DMS 273 (cell line): ENCODE measurements at regions not wholly inside any gene's neighbourhood (a gene's known extent, or its start where the extent isn't known, plus 50 kb on each side); places are given as distances from the start of the nearest gene placed in this dataset.
"Not testable (repeated sequence)": the region's sequence is repeated elsewhere in the genome, so short reads cannot be mapped to it uniquely, and the experiment has no call there.

Source experiments
- DNase-seq: peaks from one replicate; lab custom pipeline; 2025; ENCODE audit not compliant: unreplicated experiment; lab: John Stamatoyannopoulos, UW

DNA sequence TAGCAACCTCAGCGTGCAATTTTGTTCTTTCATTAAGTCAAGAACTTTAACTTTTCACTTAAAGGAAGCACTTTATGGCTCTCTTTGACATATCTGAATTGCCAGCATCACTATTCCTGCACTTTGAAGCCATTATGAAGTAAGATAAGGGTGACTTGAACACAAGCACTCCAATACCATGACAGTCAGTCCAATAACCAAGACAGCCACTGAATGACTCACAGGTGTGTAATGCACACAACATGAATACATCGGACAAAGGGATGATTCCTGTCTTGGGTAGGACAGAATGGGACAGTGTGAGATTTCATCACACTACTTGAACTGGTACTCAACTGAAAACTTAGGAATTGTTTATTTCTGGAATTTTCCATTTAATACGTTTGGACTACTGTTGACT lies 233.7 kb upstream of the IPO5 start:
- DNase-seq: no peak

DNA sequence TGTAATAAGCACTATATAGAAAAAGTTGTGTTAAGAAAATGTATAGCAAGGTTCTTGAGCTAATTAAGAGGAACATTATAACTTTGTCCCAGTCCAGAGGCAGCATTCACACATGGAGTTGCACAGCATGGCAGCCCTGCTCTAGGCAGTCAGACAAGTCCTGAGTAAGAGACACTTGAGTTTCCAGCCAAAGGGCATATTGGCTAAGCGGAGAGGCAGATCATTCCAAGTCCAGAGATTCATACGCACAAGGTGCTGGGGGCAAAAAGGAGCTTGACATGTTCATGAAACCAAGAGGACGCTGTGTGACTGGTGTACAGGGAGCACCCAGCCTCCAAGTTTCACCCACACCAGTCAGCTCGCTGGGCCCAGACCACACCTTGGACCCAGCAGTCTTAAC lies 232.6 kb upstream of the IPO5 start:
- no peak for DNase-seq

DNA sequence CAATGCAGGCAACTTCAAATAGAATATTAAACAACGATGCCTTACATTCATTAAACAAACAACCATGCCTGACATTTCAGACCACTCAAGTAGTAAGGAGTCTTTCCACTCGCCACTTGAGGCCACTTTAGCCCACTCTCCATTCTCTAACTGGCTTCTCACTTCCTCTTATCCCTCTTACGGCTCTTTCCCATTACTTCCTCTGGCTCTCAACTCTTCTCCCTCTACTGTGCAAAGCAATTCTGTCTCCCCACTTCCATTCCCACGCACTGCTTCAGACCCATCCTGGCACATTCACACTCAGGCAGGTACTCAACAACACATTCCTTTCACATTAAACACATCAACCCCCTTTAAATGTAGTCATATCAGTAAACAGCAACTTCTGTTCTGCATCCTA lies 229.8 kb upstream of the IPO5 start:
- DNase-seq: no peak

DNA sequence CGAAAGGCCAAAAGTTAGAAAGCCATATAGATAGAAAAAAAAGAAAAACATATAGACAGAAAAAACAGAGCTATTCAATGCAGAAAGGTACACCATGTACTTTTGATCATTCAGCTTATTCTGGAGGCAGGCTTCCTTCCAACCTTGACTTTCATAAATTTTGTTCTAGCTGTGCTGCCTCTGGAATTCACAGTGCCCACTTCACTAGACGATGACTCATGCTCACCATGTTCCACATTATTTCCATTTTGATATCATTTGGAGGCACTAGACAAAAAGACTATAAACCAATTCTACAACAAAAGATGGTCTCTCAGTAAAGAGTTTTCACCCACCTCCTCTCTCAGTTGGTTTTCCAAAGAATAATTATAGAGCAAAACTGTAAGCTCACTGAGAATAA lies 229.0 kb upstream of the IPO5 start:
- DNase-seq: no peak

DNA sequence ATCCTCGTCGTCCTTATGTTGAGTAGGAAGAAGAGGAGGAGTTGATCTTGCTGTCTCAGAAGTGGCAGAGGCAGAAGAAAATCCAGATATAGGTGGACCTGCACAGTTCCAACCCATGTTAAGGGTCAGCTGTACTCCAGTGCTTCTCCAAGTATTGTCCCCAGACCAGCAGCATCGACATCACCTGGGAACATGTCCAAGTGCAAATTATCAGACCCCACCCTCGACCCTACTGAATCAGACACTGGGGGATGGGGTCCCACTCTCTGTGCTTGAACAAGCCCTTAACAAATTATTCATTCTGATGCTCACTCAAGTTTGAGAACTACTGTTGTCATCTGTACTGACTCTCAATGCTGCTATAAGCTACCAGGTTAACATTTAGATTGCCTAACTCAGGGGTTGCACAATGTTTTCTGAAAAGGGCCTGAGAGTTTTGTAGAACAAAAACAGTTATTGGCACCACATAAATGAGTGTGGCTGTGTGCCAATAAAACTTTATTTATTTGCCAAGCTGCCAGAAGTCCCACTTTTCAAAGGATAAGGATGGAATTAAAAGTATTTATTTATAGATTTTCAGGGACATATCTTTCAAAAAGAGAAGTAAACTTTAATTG lies 226.7 kb upstream of the IPO5 start:
- no peak for DNase-seq

DNA sequence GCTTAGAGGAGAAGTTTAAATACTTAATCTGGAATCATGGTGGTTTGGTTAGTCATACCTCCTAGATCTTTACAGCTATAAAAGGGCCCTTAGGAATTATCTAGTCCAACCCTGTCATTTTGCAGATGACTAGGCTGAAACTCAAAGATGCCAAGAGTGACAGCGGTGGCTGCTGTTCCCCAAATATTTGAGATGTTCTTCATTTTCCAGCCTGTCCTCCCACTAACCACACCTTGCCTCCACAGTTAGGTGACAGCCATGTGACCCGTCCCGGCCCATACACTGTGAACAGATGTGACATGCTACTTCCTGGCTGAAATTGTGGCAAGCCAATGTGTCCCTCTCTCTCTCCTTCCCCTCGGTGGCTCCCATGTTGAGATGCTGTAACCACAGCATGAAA lies 225.5 kb upstream of the IPO5 start:
- DNase-seq: no peak

DNA sequence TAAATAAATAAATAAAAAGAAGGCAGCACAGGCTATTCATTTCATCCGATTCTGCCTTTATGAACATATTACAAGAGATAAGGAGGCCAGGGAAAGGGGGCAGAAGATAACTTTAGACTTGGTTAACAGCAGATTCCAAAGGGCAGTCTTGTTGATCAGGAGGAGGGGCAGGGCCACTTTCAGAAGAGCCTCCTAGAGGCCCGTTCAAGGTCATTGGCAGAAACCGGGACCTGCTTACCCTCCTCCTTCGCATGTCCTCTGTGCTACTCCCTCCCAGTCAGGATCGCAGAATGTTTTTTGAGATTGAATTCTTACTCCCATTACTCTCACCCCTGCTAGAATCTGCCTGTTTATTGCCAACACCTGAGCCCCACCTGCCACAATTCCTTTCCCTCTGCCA lies 217.0 kb upstream of the IPO5 start:
- DNase-seq: no peak

DNA sequence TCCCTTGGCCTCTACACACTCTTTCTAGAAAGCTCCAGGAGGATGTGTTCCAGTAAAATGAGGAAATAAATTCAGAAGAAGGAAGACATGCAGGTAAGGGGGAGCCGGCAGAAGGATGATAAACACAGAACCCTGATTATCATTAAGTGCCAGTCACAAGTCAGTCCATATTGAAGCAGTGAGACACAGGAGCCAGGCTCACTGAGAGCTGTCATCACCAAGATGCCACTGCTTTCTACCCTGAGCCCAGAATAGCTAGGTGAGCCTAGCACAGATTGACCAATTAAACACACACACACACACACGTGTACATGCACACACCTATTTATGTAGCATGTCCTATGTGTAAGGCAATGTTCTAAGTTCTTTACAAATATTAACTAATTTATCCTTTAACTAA lies 211.4 kb upstream of the IPO5 start:
- DNase-seq: no peak

DNA sequence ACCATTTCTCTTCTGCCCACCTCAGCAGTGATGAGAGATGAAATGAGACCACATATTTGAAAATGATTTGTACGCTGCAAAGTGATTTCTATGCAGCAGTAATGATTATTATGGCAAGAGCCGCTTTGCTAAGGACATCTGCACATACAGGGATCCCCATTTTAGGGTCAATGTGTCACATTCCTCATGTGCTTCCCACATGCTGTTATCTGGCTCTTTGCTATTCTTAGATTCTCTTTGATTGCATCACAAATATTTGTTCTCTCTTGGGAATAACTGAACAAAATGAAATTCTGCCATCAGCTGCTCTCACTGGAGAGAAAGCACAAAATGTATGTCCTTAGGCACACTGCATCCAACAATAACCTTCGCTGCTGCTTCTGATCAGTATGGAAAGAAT lies 209.5 kb upstream of the IPO5 start:
- no peak for DNase-seq

DNA sequence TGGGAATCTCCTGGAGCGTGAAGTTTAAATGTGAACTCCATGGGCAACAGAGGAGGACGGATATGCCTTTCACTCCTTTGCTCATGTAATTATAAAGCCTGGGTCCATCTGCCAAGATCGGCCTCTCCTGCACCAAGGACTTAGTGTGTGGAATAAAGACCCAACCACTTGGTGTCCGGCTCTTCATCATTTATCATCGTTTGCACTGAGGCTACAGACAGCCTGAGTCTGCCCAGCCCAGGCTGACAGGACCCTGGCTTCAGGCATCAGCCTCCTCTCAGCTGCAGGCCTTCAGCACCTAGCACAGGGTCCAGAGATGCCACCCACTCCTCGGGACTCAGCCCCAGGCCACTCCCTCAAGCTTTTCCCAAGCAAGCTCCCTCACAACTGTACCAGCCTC lies 206.8 kb upstream of the IPO5 start:
- DNase-seq: no peak

DNA sequence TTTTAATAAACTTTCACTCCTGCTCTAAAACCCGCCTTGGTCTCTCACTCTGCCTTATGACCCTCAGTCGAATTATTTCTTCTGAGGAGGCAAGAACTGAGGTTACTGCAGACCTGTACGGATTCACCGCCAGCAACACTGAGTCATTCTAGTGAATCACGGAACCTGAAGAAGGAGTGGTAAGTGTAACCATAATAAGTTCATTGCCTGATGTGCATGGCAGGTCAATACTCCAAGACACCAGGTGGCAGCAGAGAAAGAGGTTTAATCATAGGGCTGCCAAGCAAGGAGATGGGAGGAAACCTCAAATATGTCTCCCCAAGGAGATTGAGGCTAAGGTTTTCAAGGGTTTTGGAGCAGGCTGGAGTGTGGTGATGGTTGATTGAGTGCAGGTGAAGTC lies 204.3 kb upstream of the IPO5 start:
- DNase-seq: peak; percentile 5

DNA sequence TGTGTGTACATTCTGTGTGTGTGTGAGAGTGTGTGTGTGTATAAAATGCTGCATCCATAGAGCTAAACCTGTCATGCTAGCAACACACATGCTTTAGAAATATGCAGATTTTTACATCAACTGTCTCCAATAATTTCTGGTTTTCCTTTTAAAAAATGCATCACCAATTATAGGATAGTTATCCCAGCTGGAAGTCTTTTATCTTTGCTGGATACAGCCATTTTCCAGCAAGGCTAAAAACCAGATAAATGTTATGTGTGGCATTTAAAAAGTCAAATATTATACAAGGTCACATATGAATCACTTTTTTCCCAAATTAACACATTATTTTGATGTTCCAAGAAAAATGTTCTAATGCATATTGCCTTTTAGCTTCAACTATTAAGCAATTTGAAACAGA lies 202.0 kb upstream of the IPO5 start:
- no peak for DNase-seq

DNA sequence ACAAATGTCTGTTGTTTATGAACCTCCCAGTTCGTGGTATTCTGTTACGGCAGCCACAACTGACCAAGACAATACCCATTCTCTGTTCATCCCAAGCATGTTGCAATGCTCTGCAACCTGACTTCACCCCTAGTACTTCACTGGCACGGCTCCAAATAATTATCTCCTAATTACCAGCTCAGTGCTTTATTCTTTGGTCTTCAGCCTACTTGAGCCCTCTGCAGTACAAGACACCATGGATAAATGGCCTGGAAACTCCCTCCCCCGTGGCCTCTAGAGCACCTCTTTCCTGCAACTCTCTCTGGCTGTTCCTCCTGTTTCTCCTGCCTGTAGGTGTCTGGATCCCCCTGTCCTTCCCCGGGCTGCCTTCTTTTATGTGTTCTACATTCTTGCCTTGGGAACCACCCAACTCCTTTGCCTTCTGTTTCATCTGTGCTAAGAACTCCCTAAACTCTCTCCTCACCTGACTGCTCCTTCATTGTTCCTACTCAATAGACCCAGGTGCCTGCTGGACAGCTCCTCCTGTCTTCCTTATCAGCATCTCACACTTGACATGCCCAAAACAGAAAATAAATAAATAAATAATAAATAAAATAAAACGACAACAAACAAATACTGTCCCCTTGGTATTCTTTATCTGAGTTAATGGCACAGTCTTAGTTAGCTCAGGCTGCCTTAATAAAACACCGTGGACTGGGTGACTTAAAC lies 200.4 kb upstream of the IPO5 start:
- DNase-seq: peak; percentile 0

DNA sequence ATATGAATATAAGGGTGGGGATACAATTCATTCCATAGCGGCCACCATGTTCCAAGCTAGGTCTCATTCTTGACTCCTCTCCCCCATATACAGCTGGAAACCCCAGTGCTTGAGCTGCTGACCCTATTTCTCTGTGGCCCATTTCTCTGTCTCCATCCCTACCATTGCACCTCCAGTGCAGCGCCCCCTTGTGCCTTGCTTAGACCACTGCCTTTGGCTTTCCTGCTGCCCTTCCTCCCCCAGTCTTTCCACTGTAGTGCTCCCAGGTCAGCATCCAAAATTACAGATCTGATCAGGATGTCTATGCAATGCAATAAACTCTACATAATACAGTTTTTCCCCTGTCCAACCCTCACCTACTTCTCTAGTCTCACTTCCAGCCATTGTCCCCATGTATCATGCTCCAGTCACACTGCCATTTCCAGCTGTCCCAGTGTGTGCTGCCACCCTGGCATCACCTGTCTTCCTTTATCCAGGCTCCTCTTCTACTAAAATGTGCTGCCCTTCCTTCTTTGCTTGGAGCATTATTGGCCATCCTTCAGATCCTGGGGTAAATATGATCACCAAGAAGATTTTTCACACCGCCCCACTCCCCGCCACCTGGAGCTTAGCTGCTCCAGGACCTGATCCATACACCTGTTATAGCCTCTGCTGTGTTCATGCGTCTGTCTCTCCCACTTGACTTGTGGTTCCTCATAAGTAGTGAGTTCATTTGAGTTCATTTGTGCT lies 199.4 kb upstream of the IPO5 start:
- DNase-seq: peak; percentile 0

DNA sequence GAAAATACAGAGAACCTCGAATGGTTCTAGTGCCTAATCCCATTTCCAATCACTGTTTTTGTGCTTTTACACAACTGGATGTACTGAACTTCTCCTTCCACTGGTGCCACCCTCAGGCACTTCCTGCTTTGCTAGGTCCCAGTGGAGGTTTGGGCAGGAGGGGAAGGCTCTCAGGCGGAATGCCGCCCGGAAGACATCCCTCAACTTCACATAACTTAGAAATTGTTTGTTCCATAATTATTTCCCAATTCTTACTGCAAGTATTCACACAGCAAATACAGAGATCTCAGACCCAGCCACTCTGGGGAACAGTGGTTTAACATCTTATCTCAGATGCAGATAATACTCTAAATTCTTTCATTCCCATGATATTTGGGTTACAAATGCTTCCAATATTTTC lies 195.7 kb upstream of the IPO5 start:
- no peak for DNase-seq

DNA sequence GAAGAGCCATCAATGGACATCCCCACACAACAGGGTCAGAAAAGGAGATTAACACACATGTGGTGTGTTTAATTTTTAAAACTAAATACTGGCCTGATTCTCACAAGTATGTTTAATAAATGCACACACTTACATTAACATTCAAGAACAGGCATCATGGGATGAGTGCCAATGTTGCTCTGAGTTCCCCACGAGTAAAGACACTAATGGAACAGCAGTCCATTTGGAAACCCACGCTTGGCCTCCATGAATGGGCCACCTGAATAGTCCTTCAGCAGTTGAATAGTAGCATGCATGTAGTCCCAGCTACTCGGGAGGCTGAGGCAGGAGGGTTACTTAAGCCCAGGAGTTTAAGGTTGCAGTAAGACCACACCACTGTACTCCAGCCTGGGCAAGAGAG lies 195.2 kb upstream of the IPO5 start:
- no peak for DNase-seq

DNA sequence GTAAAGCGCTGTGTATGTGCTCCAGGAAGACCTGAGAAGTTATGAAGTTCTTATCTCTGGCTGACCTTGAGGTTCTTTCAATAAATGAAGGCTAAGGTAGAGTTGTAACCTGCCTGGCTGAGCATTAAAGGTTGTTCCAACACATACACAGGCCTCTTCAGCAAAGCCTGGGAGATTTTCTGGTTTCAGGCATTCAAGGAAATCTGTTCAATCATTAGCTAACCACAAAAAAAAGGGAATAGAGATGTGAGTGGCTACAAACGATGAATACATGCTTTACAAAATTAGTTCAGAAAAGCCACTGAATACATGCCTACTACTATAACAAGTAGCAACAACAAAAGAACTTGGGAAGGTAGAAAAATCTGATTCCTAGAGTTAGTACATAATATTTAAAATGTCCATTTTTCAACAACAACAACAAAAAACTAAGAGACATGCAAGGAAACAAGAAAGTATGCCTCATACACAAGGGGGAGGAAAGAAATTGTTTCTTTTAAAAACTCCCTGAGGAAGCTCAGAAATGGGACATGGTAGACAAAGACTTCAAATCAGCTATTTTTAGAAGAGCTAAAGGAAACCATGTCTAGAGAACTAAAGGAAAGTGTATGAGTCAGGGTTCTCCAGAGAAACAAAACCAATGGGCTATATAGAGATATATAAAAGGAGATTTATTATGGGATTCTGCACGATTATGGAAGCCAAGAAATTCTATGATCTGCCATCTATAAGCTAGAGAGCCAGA lies 191.5 kb upstream of the IPO5 start:
- DNase-seq: no peak

DNA sequence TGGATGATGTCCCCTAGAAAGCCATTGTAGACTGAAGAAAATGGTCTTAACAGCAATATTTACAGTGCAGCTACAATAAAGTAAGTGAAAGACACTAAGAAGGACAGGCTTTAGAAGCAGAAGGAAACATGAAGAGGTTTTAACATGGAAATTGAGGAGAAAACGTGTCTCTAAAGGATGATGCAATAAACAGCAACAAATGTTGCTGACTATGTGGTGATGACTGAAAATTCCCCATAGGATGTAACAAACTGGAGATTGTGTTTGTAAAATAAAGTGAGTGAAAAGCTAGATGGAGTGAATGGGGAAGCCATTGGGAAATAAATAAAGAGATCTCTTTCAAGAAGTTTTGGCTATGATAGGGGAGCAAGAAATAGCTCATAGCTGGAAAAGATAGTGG lies 186.7 kb upstream of the IPO5 start:
- no peak for DNase-seq

DNA sequence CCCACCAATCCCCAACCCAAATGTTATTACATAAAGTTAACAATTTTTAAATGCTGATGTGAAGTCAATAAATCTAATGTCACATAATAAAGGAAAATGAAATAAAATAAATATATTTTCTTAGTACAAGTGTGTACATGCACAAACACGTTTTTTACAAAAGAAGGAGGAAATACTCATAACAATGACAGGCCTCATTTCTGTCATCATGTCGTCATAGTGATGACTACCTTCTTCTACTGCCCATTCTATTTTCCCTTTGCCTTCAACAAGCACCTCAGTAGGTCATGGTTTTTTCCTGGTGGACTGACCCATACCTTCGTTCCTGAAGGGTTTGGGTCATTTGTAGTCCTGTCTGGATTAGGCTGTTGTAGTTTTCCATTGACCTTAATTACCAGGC lies 185.3 kb upstream of the IPO5 start:
- DNase-seq: no peak

DNA sequence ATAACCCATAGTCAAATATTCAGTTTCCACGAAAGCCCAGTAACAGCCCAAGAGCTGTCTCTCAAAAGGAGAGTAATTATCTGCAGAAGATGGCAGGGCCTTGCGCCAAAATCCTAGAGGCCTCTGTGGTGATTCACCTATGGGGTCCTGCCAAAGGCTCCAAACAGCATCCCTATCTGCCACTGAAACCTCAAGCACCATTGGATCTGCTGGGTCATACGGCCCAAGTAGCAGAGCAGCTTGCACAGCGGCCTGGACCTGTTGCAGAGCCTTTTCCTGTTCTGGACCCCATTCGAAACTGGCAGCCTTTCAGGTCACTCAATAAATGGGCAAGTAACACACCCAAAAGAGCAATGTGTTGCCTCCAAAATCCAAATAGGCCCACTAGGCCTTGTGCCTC lies 183.2 kb upstream of the IPO5 start:
- DNase-seq: not testable (repeated sequence)

DNA sequence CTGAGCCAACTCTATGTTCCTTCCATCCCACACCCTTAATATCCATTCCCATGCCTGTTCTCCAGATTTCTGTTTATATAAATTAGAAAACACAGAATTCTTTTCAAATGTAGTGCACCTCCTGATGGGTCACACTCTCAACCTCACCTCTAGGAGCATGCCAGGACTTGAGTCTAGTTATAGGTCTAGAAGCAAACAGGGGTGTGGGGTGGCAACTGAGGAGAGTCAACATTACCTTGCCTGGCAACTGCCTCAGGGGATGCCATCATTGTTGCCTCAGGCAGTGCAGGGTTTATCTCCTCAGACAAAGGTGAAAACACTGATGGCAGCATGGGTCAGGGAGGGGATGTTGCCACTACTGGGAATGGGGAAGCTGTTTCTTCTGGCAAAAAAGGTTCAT lies 181.0 kb upstream of the IPO5 start:
- not testable (repeated sequence) for DNase-seq
